ENCODE measurements at regions not wholly inside any gene's neighbourhood (a gene's known extent, or its start where the extent isn't known, plus 50 kb on each side); places are given as distances from the start of the nearest gene placed in this dataset.

GRCh38 chr1:184194236-184194635 lies 142.7 kb downstream of the TSEN15 start:
- TF ChIP-seq CREB1 (IDR thresholded peaks at IDR 0.05), result no peak
- no peak for TF ChIP-seq MAX (IDR thresholded peaks at IDR 0.05)
- TF ChIP-seq CTCF (IDR thresholded peaks at IDR 0.05; ENCODE audit: control extremely low read depth in 1 of 3, insufficient read depth in 1 of 3, low read depth in 1 of 3, low read length in 3 of 3), result no peak
- no peak for TF ChIP-seq RBBP5 (IDR thresholded peaks at IDR 0.05; ENCODE audit: borderline replicate concordance, low read depth, low read length)
- no peak for TF ChIP-seq NRF1 (IDR thresholded peaks at IDR 0.05; ENCODE audit: low read depth, low read length)
- TF ChIP-seq POLR2AphosphoS5 (IDR thresholded peaks at IDR 0.05; ENCODE audit: low read depth, low read length), result no peak
- TF ChIP-seq TCF12 (IDR thresholded peaks at IDR 0.05; ENCODE audit: low read depth, low read length), result no peak
- TF ChIP-seq ZNF274 (IDR thresholded peaks at IDR 0.05; ENCODE audit: borderline replicate concordance, extremely low read depth, low read length), result no peak
- no peak for TF ChIP-seq POLR2A (IDR thresholded peaks at IDR 0.05; ENCODE audit: control extremely low read depth in 1 of 2, low read depth in 2 of 2, low read length in 2 of 2)
- no peak for TF ChIP-seq FOSL1 (IDR thresholded peaks at IDR 0.05; ENCODE audit: insufficient read depth, low read depth, low read length)
- TF ChIP-seq TEAD4 (IDR thresholded peaks at IDR 0.05; ENCODE audit: low read depth, low read length), result no peak
- TF ChIP-seq TAF1 (IDR thresholded peaks at IDR 0.05; ENCODE audit: low read depth, low read length), result no peak
- TF ChIP-seq RAD21 (IDR thresholded peaks at IDR 0.05 in 1 of 2, conservative IDR thresholded peaks at IDR 0.05 in 1 of 2; ENCODE audit: low read depth in 2 of 2, low read length in 2 of 2), result no peak
- TF ChIP-seq CEBPB (IDR thresholded peaks at IDR 0.05; ENCODE audit: low read depth, low read length), result no peak
